GM12874 (cell line): ENCODE measurements at regions not wholly inside any gene's neighbourhood (a gene's known extent, or its start where the extent isn't known, plus 50 kb on each side); places are given as distances from the start of the nearest gene placed in this dataset.

ENCODE experiments used
- TF ChIP-seq, protein P1 (sequence below): IDR thresholded peaks from 2 replicates; pipeline ENCODE4 v1.5.1; 2011; ENCODE audit warnings: low read depth, mild to moderate bottlenecking, control low read depth, low read length, moderate library complexity; ENCODE audit not compliant: insufficient read depth

DNA sequence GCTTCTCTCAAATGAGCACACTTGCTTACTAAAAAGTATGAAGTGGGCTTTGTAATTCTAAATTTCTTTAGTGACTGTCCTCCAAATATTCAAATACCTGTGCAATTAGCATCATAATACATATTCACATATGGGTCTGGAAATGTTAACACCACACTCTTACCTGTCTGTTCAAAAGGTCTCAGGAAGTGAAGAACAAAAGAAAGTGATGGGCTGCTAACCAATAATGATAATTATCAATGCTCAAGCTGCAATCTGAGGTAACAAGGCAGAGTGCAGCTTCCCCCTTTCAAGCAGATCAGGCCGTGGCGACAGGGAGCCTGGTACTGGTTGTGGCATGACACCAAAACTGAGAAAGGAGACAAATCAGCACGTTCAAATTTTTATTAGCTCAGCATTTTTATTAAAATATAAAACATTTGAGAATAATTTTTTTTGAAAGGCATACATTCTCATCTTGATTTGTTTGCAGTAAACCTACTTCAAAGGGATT is 1044.7 kb upstream of the EPHA7 start:
- TF ChIP-seq, protein P1, sequence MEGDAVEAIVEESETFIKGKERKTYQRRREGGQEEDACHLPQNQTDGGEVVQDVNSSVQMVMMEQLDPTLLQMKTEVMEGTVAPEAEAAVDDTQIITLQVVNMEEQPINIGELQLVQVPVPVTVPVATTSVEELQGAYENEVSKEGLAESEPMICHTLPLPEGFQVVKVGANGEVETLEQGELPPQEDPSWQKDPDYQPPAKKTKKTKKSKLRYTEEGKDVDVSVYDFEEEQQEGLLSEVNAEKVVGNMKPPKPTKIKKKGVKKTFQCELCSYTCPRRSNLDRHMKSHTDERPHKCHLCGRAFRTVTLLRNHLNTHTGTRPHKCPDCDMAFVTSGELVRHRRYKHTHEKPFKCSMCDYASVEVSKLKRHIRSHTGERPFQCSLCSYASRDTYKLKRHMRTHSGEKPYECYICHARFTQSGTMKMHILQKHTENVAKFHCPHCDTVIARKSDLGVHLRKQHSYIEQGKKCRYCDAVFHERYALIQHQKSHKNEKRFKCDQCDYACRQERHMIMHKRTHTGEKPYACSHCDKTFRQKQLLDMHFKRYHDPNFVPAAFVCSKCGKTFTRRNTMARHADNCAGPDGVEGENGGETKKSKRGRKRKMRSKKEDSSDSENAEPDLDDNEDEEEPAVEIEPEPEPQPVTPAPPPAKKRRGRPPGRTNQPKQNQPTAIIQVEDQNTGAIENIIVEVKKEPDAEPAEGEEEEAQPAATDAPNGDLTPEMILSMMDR: no peak

DNA sequence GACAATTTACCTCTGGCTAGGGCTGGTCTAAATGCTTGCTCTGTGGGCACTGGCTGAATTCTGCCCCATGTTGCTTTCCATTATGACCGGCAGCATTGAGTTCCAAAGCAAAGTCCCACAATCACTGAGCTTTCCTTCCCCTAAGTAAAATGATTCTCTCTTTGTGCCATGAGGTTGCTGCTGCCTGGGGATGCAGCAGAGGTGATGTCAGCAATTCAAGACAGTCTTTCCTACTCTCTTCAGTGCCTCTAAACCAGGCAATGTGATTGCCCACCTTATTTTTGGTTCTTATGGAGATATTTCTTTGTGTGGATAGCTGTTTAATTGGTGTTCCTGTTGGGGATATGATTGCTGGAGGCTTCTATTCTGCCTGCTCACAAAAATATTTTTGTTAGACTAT is 1043.9 kb upstream of the EPHA7 start:
- TF ChIP-seq, protein P1: no peak

DNA sequence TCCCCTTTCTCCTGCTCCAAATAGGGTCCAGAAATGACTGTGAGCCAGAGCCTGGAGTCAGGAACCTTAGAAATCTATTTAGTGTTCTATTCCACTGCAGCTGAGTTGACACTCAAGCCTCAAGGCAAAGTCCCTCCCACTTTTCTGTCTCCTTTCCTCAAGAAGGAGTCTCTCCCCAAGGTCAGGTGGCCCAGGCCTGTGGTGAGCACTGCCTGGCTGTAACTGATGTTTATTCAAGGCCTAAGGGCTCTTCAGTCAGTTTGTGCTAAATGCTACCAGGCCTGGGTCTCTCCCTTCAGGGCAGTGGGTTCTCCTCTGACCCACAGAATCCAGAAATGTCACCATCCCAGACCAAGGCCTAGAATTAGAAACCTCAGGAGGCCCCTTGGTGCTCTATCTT is 1042.9 kb upstream of the EPHA7 start:
- TF ChIP-seq, protein P1: no peak

DNA sequence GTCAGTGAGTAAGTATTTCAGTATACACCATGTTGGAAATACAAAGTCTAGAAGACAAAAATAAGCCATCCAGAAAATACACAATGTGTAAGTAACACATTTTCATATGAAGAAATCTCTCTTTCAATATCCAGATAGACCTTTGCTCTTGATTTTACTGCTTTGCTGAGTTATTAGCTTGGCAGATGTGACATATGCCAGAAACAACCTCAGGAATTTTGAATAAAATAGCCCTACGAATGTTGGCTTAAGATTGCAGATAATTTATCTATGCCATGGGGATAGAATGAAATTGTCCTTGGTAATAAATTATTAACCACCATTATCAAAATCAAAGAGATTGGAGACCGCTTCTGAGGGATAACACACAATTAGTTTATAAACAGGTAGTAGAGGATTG is 1036.9 kb upstream of the EPHA7 start:
- TF ChIP-seq, protein P1: no peak

DNA sequence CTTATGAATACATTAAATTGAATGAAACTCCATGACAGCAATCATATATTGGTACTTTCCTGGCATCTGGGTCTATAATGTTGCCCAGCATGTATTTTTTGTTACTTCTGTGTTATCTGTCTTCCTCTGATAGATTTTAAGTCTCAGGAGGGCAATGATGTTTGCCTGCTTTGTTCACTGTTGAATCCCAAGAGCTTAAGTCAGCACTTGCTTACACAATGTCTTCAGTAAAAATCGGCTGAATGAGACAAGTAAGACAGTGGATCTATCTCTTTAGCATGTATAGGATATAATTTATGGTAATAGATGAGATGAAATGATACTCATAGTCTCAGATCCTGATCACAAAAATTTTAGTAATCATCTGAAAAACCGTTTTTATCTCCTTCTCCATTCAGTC is 1034.9 kb upstream of the EPHA7 start:
- TF ChIP-seq, protein P1: no peak

DNA sequence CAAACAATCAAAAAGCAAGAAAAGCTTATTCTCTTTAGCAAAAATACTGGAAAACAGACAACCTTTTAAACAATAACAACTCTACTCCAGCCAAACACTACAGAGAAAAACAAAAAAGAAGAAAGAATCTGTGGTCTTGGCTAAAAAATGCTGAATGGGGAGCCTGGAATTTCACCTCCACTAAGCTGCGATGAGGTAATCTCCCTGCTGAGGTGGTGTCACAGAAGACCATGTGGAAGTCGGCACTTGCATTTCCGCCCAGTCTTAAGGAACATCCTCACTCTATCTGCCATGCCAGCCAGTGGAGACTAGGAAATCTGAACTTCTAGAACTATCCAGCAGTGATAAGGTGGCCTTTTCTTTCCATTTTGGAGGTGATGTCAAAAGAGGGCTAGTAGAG is 1026.8 kb upstream of the EPHA7 start:
- TF ChIP-seq, protein P1: no peak

DNA sequence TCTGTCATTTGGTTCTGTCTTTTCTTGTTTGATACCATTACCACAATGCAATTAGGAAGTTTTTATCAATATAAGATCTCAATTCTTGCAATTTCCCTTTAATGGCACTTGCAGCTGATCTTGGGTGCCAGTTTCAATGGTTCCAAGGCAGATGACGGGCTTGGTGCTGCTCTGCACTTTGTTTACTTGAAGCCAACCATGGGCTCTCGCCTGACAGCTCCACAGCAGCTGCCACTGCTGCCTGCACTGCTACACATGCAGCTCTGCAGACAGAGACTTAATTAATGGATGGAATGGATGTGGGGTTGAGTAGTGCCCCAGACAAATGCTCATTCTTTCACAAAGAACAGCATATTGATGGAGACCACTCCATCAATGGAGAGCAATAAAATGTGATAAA is 1024.3 kb upstream of the EPHA7 start:
- TF ChIP-seq, protein P1: no peak

DNA sequence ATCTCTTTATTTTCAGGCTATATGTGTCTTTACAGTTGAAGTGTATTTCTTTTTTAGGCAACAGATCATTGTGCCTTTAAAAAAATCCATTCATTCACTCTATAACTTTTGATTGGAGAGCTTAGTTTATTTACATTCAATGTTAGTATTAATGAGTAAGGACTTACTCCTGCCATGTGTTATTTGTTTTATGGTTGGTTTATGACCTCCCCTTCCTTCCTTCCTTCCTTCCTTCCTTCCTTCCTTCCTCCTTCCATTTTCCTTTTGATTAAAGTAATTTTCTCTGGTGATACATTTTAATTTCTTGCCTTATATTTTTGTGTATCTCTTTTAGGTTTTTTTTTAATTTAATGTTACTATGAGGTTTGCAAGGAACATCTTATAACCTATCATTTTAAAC is 1005.3 kb upstream of the EPHA7 start:
- TF ChIP-seq, protein P1: no peak
